ENCODE measurements at regions not wholly inside any gene's neighbourhood (a gene's known extent, or its start where the extent isn't known, plus 50 kb on each side); places are given as distances from the start of the nearest gene placed in this dataset.

DNA sequence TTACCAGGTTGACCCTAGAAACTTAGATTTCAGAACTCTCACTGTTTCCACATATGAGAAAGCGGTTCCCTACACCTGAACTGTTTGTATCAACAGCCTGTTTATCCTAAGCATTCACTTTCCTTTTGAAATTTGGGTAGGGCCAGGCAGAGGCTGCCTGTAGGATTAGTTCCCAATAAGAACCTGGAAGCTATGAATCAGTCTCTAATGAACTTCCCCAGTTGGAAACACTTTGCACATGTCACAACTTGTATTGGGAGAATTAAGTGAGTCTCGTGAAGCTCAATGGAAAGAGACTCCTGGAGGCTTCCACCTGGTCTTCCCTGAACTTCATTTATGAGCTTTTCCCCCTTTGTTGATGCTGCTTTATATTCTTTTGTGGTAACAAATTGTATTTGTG lies 486.6 kb upstream of the HS6ST1 start:
- DNase-seq: no peak

DNA sequence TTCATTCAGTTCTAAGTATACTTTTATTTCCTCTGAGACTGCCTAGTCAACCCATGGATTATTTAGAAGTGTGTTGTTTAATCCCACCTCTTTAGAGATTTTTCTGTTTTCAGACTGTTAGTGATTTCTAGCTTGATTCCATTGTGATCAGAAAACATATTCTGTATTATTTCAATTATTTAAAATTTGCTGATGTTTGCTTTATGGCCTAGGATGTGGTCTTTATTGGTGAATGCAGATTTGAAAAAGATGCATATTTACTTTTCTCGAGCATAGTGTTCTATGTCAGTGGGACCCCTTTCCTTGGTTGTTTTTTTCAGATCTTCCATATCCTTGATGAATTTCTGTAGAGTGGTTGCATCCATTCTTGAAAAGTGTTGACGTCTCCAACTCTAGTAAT lies 487.2 kb upstream of the HS6ST1 start:
- no peak for DNase-seq

DNA sequence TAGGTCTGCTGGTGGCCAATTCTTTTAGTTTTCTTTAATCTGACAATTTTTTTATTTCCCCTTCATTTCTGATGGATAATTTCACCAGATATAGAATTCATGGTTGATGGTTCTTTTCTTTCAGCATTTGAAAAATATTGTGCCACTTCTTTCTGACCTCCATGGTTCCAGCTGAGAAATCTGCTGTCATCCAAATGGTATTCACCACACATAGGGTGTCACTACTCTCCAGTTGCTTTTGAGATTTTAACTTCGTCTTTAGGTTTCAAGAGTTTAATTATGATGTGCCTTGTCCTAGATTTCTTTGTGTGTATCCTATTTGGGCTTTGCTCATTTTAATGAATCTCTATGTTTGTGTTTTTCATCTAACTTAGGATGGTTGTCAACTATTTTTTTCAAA lies 488.6 kb upstream of the HS6ST1 start:
- no peak for DNase-seq

- no peak for DNase-seq
These were observed 490.0 kb upstream of the HS6ST1 start for GRCh38 chr2:128808462-128809258.

GRCh38 chr2:128809259-128809636 lies 490.6 kb upstream of the HS6ST1 start:
- no peak for DNase-seq

DNA sequence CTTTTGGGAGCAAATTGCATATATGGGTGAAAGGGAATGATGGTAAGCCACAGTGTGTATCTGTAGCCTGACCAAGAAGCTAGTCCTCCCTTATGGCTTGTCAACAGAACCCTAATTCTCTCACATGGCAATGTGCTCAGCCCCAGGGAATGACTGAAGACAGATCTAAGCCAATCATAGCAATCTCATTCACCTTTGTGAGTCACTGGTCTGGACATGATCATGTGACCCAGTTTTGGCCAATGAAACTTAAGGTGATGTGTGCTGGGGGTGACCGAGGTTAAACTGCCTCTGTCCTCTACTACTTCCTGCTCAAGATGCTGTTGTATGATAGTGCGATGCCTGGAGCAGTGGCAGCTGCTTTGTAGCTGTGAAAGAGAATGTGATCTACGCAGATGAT lies 491.2 kb upstream of the HS6ST1 start:
- no peak for DNase-seq

- no peak for DNase-seq
These were observed 493.7 kb upstream of the HS6ST1 start for GRCh38 chr2:128812183-128812940.

- no peak for DNase-seq
These were observed 494.8 kb upstream of the HS6ST1 start for GRCh38 chr2:128813352-128814034.

- DNase-seq: no peak
These were observed 496.6 kb upstream of the HS6ST1 start for GRCh38 chr2:128815248-128815647.

- DNase-seq: no peak
These were observed 498.5 kb upstream of the HS6ST1 start for GRCh38 chr2:128817171-128817570.

- DNase-seq: no peak
These were observed 499.1 kb upstream of the HS6ST1 start for GRCh38 chr2:128817813-128818212.

DNA sequence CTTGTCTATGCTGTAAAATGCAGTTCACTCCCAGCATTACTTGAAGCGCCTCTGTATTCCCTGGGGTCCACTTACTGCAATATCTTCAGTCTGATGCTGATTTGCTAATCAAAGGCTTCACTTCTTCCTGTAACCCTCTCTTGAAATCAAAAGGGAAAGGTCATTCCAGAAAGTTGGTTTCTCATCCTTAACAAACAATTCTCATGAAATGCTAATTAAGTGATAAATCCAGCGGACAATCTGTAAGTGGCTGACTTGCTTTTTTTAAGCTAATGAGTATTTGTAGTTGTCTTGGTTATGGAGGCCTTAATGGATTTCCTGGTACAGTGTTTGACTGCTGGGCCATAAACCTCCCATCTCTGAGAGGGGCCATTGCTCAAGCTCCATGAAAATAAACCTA lies 499.6 kb upstream of the HS6ST1 start:
- DNase-seq: no peak

DNA sequence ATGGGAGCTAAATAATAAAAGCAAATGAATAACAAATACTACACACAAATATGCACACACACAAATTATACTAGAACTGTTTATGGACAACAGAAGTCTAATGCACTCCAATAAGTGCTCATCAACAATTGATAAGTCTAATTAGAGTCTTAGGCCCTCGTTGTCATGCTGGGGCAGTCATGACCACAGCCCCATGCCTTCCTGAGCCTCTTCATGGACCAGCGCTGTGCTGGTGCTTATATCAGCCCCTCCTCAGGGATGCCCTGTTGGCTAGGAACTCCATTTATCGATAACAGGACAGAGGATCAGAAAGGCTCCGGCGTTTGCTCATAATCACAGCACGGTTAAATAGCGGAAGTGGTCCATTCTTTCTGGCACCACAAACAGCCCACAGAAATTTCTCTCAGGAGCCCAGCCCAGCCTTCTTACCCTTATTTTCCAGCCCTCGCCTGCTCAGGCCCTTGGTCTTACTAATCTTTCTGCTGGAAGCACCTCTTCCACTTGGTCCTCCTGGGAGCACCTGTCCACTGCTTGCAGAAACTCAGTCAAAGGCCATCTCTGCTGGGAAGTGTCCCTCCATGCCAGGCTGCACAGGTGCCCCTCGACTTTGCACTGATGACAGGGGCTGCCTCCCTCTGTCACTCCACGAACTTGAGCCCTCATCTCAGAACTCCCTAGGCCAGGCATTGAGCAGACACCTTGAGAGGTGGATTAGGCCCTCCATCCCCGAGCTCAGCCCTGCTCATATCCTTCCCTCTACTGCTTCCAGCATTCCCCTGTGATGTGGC lies 500.2 kb upstream of the HS6ST1 start:
- no peak for DNase-seq

DNA sequence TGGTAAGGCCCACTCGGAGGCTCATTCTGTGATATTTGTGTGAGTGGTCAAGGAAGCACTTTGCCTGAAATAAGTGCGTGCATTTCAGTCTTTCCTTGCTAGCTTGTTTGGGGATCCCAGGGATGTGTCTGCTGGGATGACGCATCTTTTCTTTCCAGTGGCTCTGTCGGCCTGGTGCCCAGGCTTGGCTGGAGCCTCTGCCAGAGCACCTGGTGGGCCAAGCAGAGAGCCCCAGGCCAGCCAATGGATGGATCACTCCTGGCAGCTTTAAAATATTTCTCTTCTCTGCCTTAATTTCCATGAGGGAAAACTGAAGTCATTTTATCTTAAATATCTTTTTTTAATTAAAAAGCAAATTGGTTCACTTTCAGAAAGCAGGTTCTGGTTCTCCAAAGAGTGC lies 501.8 kb upstream of the HS6ST1 start:
- no peak for DNase-seq

DNA sequence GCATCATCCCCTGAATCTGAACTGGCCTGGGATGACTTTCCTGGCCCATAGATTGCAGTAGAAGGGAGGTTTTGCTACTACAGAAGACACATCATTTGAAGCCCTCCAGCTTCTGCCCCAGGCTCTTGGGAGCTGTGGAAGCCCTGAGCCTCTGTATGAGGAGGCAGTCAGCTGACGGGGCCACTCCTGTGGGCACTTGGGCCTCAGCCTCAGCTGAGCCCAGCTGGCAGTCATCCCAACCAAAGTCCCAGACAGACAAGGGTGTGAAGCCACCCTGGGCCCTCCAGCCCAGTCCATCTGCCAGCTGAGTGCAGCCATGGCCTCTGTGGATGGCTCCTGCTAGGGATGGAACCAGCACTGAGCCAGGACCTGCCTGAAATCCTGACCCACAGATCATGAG lies 502.3 kb upstream of the HS6ST1 start:
- DNase-seq: no peak

GRCh38 chr2:128832946-128833663 lies 514.4 kb upstream of the HS6ST1 start:
- no peak for DNase-seq

GRCh38 chr2:128833664-128834027 lies 515.0 kb upstream of the HS6ST1 start:
- no peak for DNase-seq

GRCh38 chr2:128834207-128834879 lies 515.7 kb upstream of the HS6ST1 start:
- DNase-seq: no peak

GRCh38 chr2:128834880-128835252 lies 516.2 kb upstream of the HS6ST1 start:
- DNase-seq: no peak

DNA sequence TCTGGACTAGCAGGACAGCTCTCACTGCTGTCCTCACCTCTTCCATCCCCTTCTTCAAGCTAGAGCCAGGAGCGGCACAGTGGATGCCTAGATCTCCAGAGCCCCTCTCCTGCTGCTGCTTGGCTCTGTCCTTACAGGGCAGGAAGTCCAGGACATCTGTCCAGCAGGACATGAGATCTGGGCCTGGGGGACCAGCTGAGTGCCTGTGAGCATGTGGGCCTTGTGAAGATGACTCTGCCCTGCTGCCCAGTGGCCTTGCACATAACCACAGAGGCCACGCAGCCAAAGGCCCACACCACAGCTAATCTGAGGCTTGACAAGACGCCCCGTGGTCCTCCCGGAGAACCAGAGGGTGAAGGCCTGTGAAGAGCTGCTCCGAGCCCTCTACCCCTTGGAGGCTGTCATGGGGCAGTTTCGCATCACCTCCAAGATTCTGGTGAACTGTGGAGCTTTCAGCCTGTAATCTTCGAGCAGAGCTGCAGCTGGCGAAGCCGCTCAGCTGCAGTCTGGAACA lies 516.7 kb upstream of the HS6ST1 start:
- no peak for DNase-seq

GRCh38 chr2:128835974-128836373 lies 517.3 kb upstream of the HS6ST1 start:
- DNase-seq: no peak

All from CD4-positive, alpha-beta T cell treated with Interferon gamma for 1 hour (primary cell).